Body of pancreas (tissue), 4 donors: ENCODE measurements at regions not wholly inside any gene's neighbourhood (a gene's known extent, or its start where the extent isn't known, plus 50 kb on each side); places are given as distances from the start of the nearest gene placed in this dataset.

Experiments used
- CTCF ChIP-seq, 7 experiments: fragments of 450-650 bp in 4 of 7; fragments of 200-600 bp in 3 of 7; sonication (generic) in 3 of 7; IDR thresholded peaks; one replicate each; pipeline ENCODE4 v1.5.1; 2016 to 2019; ENCODE audit warnings: antibody characterized with exemption in 7 of 7
- POLR2A ChIP-seq, 3 donors: fragments of 450-650 bp; IDR thresholded peaks; one replicate each; pipeline ENCODE4 v1.6.1; 2016; ENCODE audit warnings: antibody characterized with exemption in 3 of 3, mild to moderate bottlenecking in 2 of 3

GRCh38 chr7:85980740-85981139 lies 663.0 kb upstream of the GRM3 start:
- TF ChIP-seq CTCF (IDR thresholded peaks at IDR 0.05) (no peak), POLR2A (IDR thresholded peaks at IDR 0.05) (no peak)
